Epidermal melanocyte (primary cell): ENCODE measurements at regions not wholly inside any gene's neighbourhood (a gene's known extent, or its start where the extent isn't known, plus 50 kb on each side); places are given as distances from the start of the nearest gene placed in this dataset.

ENCODE experiments used
- DNase-seq: peaks from one replicate; pipeline ENCODE4 v3.0.0; 2011; ENCODE audit warnings: low spot score; ENCODE audit not compliant: insufficient read length

DNA sequence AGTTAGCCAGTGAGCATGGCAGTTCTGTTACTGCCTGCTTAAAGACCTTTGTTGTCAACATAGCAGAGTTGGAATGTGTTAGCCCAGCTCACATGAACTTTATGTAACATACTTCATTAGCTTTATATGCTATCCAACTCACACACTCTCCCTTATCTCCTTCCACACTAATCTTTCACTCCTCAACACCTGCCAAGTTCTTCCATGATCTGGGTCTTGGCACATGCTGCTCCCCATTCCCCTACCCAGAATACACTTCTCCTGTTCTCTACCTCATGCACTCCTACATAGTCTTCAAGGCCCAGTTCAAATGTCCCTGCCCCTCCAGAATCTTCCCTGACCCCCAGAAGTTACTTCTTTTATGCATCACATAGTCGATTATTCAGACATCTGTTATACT, 179.3 kb downstream of the KATNAL1 start:
- no peak for DNase-seq

DNA sequence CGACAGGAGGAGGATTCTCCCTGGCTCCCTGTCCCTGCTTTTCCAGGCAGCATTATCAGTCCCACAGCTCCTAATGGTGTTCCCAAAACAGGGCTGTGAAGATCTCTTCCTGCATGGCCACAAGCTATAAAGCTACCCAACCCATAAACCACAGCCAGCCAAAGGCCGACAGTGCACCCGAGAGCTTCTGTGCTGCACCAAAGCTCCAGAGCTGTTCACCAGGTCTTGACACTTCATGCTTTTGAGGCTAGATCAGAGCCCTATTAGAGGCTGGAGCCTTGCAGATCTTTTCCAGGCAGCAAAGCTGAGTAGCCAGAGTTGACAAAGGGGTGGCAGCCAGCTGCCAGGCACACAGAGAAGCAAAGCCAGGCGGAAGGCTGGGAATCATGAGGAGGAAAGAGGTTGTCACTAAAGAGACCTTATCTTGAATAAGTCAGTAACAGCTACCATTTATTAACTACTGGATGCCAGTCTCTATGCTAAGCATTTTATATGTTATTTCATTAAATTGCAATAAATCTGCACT, 180.4 kb downstream of the KATNAL1 start:
- DNase-seq = no peak

DNA sequence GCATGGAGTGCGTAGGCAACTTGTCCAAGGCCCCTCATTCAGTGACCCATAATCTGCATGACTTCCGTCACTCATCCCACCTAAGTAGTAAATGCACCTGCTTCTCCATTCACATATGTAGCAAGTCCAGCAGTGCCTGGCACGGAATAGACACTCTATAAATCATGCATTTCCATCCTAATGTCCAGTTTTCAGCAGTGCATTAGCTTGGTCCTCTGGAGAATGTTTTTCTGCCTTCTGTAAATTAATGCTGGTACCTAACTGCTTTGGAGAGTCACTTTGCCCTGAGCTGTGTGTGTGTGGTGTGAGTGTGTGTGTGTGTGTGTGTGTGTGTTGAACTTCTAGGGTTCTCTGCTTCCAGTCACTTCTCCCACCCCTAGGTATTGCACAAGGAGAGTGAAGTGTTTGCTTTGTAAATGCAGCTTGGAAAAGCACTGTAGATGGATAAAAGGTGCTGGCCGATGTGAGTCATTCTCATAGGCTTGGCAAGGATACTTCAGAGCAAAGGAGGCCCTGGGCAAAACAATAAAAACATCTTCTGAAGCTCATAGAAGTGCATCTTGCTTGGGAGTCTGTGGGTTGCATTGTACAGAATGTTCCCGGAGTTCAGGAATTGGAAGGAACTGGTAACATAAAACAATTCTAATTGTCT, 181.8 kb downstream of the KATNAL1 start:
- peak; percentile 52 for DNase-seq

DNA sequence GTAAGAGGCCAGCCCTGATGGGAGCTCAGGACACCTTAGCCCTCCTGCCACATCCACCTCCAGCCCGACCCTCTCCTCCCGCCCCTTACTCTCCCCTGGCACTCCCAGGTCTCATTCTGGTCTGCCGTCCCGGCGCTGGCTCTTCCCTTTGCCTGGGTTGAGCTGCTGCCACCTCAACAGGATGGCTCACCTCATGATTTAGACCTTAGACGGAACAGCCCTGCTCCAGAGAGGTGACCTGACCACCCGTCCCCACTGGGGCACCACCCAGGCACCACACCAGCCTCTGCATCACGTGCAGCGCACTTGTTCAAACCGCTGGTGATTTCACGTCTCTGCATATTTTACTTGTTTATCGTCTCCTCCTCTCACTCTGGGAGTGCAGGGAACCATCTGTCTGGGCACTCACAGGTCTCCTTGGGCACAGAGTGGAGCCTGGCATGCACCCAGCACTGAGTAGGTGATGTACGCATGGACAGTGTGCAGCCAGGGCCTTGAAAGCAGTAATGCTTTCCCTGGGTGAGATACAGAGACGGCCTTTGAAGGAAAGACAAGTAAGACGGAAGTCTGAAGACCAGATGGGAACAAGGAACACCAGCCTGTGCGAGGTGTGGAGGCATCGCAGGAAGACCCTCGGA, 183.1 kb downstream of the KATNAL1 start:
- DNase-seq = no peak

DNA sequence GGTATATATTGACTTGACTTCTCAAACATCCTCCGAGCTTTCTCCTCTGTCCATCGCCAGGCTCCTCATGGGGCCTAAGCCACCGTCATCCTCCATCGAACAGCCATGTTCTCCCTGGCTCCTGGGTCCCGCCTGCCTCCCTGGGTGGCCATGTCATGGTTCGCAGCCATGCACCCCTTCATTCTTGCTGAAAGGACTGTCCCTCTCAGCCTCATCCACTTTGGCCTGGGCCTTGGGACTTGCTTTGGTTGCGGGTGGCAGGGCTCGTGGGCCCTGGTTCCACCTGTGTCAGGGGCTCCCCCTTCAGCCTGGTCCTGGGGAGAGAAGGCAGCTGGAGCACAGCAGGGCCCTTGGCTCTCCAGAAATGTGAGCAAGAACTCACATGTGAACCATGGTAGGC, 183.8 kb downstream of the KATNAL1 start:
- no peak for DNase-seq

DNA sequence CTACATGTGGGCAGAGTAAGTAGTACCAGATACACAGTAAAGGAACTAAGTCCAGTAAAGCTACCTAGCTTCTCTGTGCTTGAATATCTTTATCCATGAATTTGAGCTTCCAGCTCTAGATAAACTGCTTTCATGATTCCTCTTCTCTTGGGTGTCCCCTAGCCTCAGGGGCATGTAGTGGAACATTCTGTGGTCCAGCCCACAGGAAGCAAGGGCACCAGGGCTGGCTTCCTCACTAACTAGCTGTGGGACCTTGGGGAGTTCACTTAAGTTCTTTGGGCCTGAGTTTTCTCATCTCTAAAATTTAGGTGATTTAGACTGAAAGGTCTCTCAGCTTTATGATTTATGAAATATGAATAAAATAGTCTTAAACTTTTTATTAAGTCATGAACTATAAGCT, 185.7 kb downstream of the KATNAL1 start:
- DNase-seq = no peak

DNA sequence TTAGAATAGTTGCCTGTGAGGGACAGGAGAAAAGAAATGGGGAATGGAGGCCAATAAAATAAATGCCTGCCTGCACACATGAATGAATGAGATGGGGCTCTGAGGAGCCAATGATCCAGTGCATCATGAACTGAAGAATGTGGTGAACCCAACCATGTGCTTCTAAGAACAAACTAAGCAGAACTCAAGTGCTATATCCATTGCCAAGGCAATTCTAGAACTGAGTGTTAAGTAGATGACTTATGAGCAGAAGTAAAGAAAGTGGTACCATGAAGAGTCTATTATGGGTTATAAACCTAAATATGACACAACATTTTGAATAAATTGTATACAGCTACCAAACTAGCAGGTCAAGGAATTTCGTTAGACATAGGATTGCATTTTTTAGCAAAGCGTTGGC, 186.1 kb downstream of the KATNAL1 start:
- DNase-seq = no peak

DNA sequence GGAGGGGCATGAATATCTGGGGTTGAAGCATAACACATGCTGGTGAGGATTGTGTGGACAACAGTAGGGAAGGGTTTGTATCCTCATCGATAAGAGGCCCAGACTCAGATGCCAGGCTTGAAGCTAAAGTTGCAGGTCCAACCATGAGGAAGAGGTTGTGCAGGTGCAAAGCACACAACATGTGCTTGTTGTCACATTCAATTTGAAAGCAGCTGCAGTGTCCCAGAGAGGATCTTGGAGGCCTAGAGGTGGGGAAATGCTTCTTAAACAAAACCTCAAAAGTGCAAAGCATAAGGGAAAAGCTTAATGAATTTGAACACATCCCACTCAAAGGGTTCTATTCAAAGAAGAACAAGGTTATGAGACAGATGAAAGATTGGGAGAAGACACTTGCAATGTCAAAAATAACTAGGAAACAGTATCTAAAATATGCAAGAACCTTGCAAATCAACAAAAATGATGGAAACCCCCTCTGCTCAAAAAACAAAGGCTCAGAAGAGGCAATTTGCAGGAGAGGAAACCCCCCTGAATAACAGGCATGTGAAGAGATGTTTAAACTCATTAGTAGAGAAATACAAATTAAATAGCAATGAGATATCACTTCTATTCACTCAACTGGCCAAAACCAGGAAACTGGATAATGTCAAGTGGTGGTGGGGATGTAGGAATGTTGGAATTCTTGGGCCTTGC, 187.1 kb downstream of the KATNAL1 start:
- DNase-seq = no peak

DNA sequence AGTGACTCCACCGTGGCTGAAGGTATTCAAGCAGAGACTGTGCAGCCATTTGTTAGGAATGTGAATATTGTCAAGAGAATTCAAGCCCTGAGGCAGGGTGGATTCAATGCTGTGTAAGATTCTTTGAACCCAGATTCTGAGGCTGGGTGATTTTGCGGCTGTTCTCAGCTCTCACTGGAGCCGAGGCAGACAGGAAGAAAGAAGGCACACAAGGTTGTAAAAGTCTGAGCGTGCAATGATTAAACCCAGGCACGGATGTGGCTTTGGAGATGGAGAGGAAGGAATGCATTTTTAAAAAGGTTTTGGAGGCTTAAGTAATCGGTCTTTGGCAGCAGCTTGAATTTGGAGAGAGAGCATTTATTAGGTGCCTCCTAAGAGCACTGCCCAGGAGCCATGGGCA, 187.9 kb downstream of the KATNAL1 start:
- DNase-seq = peak; percentile 81

DNA sequence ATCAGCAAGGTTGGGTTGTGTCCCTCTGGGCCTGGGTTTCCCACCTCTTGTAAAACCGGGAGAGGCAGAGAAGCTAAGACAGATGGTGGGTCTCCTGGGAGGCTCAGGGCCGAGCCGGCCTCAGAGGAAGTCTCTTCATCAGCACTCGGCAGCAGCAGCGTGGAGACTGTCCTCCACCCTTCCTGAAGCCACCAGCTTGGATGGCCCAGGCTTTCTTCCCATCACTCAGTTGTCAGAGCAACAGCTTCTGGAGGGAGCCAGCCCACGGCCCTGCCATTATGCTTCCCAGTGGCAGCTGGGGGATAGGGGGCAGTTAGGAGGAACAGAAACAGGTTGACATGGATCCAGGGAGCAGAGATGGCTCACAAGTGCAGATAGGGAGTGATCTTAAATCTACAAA, 191.0 kb downstream of the KATNAL1 start:
- DNase-seq = no peak

DNA sequence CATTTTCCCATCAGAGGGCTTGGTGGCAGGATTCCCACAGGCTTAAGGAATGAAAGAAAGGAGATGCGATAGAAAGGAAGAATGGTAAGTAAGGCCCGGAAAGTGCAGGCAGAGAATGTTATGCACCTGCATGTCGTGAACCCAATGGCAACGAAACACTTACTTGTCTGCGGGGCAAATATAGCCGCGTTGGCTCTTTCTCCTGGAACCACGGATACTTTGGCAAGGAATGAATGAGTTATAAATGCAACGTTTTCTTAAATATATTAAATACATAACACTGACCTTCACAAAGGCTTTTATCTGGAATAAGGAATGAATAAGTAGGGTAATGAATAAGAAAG, 192.1 kb downstream of the KATNAL1 start:
- DNase-seq = no peak

DNA sequence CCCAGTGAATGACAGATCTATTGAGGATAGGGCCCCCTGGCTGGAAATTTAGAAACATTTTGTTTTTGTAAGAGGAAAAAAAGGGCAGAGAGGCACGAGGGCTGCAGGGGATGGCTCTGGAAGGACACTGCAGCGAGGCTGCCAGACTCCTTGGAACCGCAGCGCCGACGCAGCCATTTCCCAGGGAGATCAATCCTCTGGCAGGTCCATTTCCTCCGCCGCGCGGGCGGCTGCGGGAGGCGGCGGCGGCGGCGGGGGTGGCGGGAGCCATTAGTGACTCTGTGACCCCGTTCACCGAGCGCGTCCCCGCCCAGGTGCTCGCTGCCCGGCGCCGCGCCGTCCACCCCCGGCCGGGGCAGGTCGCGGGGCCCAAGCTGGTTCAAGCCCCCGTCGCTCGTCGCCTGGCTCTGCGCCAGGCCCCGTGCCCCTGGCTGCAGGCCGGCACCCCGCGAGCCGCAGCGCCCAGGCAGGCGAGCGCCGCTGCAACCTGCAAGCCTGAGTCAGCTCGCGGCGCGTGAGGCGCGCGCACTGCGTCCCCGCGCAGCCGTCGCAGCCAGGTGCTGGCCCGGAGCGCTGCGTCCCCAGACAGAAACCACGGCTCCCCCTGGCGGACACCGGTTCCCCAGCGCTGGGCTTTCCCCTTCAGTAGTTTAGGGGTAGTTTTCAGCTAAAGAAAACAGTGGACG, 192.6 kb downstream of the KATNAL1 start:
- peak; percentile 48 for DNase-seq

DNA sequence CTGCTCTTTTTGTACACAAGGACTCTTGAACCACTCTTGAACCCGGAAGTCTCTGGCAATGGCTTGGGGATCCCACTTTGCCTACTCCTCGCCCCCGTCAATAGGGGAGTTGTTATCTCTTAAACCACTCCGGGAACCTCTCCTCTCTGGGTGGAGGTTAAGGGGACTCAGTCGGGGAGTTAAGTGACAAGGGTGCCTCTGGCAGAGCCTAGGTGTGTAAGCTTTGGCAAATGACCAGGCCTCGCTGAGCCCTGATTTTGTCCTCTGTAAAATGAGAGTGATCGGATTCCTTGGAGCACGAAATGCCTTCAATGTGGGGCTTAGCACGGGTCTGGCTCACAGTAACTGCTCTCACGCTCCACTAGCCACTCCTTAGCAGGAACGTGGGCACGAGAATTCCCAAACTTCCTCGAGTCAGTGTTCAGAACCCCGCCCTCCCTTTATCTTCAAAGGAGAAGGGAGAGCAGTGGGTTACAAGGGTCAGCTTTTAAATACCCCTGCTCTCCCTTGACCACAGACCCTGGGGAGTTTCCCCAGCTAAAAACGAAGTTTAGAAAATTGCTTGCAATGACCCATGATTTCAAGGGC, 193.3 kb downstream of the KATNAL1 start:
- DNase-seq = no peak

DNA sequence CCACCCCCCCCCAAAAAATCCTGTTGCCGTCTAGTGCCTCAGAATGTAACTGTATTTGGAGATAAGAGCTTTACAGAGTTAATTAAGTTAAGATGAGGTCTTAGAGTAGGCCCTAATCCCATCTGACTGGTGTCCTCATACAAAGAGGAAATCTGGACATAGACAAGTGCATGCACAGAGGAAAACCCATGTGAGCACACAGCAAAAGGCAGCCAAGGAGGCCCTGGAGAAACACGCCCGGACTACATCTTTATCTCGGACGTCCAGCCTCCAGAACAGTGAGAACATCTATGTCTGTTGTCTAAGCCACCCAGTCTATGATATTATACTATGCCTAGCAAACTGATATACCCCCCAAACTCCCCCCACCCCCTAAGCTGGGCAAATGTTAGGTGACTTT, 193.8 kb downstream of the KATNAL1 start:
- no peak for DNase-seq

DNA sequence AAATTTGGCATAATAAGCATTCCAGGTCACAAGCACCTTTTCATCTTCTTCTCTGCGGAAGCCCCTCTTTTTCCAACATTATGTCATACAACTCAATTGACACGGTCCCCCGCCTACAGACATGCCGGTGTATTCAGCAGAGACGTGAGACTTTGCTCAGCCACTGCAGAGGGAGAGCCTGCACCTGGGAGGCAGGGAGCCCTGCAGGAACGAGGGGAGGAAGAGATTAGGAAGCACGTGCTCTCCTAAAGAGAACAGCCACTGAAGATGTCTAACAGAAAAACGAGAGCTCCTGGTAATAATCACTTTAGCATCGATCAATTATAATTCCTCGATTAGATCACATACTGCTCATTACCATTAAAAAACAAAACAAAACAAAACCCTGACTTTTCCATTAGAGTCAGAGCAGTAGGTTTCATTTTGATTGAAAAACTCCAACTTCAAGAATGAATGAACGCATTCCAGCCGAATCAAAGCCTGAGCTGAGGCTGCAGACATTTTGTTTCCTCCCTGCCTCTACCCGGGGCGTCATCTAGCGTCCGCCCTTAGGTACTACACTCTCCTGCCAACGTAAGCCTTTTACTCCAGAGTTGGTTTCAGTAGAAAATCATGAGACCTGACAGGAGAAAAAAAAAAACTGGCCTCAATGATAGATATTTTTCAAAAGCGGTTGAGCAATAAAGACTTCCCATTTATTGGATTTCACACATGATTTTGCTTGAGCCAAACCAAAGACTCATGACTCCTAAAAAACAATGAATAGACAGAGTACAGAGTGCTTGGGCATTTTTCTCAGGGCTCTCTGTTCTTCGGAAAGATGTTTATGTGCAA, 194.5 kb downstream of the KATNAL1 start:
- DNase-seq = peak; percentile 89

DNA sequence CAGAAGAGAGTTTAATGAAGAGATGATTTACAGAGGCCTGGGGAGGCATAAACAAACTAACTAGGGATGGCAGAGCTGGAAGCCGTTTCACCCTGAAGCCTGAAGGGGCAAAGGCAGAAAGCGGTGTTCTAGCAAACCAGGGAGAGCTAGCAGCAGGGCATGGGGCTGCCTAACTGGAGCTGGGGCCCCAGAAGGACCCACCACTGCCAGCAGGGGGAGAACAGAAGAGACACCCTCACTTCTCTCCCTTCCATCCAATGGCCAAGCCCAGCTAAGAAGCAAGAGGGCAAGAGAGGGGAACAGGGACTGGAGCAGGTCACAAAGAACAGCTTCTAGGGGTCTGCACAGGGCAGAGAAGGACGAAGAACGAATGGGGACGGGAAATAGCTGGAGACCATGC, 195.5 kb downstream of the KATNAL1 start:
- DNase-seq = no peak

DNA sequence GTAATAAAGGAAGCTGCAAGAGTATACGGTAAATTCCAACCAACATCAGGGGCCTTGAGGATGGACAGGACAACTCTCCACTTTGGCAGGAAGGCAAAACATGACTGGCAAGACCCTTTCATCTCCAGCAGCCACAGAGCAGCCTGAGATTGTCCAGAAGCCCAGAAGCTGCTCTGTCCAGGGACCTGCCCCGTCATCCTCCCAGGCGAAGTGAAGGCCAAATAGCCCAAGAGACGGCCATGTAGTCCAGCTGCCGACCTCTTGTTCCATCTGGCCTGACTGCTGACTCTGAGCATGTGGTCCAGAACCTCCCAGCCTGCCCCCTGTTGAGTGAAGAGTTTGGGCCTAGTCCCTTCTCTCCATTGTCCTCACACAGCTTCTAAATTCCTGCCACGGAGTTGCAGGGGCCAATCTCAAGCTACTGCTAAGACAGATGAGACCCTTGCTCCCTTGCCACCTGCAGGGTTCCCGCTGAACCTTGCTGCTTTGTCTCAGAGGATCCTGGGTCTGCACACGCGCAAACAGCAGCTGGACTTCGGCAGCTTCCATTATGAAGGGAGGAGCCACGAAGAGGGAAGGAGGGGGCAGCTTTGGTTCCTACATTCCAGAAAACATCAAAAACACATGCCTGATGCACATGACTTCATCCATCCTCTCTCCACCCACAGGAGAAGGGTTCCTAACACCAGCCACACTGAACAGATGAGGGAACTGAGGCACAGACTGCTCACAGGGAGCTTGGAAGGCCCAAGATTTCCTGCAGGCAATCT, 196.9 kb downstream of the KATNAL1 start:
- no peak for DNase-seq

DNA sequence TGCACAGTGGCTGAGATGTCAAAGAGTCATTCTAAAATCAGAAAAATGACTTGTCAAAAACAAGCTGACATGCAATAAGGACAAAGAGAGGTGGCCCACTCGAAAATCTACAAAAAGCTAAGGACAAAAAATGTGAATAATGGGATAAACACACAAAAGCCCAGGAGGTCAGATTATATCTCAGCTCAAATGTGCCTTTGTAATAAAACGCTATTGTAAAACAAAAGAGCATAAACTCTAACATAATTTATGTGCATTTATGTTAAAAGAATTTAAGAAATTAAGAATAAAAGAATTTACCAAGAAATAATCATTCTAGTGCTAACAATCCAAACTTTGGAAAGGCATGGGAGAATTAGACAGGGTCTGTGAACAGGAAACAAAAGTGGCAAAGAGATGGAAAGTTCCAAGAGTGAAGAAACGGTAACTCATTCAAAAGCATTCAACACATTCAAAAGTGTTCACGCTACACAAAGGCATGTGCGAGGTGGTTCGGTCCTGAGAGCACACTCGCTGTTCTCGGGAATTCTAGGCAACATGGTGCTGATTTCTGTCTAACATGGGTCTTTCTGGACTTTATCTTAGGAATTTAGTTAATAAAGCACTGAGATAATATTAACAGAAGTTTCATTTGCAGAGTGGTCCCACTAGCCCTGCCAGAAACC, 197.7 kb downstream of the KATNAL1 start:
- DNase-seq = no peak

DNA sequence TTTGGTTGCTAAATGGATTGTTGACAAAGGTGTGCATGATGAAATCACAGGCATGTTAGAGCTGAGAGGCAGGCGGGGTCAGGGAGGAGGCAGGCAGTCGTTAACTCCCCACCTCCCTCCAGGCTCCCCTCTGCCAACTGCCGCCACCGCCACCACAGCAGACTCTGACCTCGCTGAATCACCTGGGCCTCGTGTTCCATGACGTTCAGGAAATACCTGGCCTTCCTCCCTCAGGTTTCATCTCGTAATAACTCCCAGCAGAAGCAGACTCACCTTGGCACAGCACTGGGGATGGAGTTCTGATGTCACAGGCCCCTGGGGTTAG, 198.5 kb downstream of the KATNAL1 start:
- no peak for DNase-seq
